Activated CD8-positive, alpha-beta T cell treated with anti-CD3 and anti-CD28 coated beads for 36 hours (primary cell): ENCODE measurements at regions not wholly inside any gene's neighbourhood (a gene's known extent, or its start where the extent isn't known, plus 50 kb on each side); places are given as distances from the start of the nearest gene placed in this dataset.

Experiments used
- ATAC-seq: fragments of 200-7000 bp; cut with Tn5 transposase; one replicate; pipeline ENCODE4 v1.10.0; 2021; ENCODE audit warnings: mild to moderate bottlenecking, moderate library complexity
- CTCF ChIA-PET: fragments of 350-600 bp; sonication (Branson Sonifier 250); formaldehyde crosslinking; loops from one replicate; lab custom pipeline; 2021; ENCODE audit warnings: antibody characterized with exemption; lab: Charles Lee
- POLR2A ChIA-PET: fragments of 350-600 bp; sonication (Branson Sonifier 250); formaldehyde crosslinking; loops from one replicate; lab custom pipeline; 2021; ENCODE audit warnings: antibody characterized with exemption; lab: Charles Lee
- DNase-seq: peaks from one replicate; pipeline ENCODE4 v3.0.0-alpha.2; 2020
- H3K27ac Mint-ChIP-seq: one replicate; pipeline ENCODE4 v1.8.0; 2021; ENCODE audit warnings: mild to moderate bottlenecking, mixed read lengths
- H3K27me3 Mint-ChIP-seq: one replicate; pipeline ENCODE4 v1.8.0; 2021; ENCODE audit warnings: mixed read lengths
- H3K36me3 Mint-ChIP-seq: one replicate; pipeline ENCODE4 v1.8.0; 2021; ENCODE audit warnings: low read depth, mixed read lengths
- H3K4me1 Mint-ChIP-seq: one replicate; pipeline ENCODE4 v1.8.0; 2021; ENCODE audit warnings: low read depth, mixed read lengths
- H3K4me3 Mint-ChIP-seq: one replicate; pipeline ENCODE4 v1.8.0; 2021; ENCODE audit warnings: mild to moderate bottlenecking, moderate library complexity, mixed read lengths
- H3K9me3 Mint-ChIP-seq: one replicate; pipeline ENCODE4 v1.8.0; 2021; ENCODE audit warnings: mixed read lengths
- CTCF ChIP-seq: fragments of 200-600 bp; IDR thresholded peaks from one replicate; pipeline ENCODE4 v1.8.0; 2022; ENCODE audit warnings: antibody characterized with exemption, mild to moderate bottlenecking
- intact Hi-C: fragments of 100-400 bp; cut with micrococcal nuclease; formaldehyde crosslinking; loops from one replicate; pipeline ENCODE4 v1.10.0; 2022

GRCh38 chr4:10198365-10198764, 81.8 kb upstream of the WDR1 start:
- POLR2A ChIA-PET: interaction anchor here (0.7 kb wide), 1 partner anchor 259 kb away, joined by 3 read pairs; the partner anchor contains the start of gene ZNF518B
- intact Hi-C loops: no loop called here
- no peaks in the 10 kb centered on the region for H3K4me1 Mint-ChIP-seq
- no peak overlapping the region for H3K4me3 Mint-ChIP-seq
- CTCF ChIA-PET: interaction anchor here (0.8 kb wide), 1 partner anchor 11 kb away, joined by 4 read pairs; no protein-coding TSS in a partner anchor
- ATAC-seq (no peak), DNase-seq (no peak)
- no peaks in the 10 kb centered on the region for H3K27me3 Mint-ChIP-seq
- H3K9me3 Mint-ChIP-seq: no peaks in the 10 kb centered on the region
- H3K36me3 Mint-ChIP-seq: no peaks in the 10 kb centered on the region
- no peak overlapping the region for H3K27ac Mint-ChIP-seq
- TF ChIP-seq CTCF: no peak

DNA sequence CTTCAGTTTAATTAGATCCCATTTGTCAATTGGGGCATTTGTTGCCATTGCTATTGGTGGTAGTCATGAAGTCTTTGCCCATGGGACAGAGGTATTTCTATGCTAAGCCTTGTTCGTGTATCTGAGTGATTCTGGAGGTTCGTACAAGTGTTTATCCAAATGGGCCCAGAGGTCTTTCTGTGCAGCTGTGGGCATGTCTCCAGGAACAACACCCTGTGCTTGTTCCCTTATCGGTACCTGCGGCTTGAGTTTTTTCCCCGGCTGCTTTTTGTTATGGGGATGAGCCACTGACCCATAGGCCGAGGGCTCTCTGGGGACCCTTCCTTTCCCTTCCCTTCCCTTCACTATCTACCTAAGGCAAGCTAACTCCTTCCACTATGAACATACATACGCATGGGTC, 81.4 kb upstream of the WDR1 start:
- H3K9me3 Mint-ChIP-seq: no peaks in the 10 kb centered on the region
- no peaks in the 10 kb centered on the region for H3K27me3 Mint-ChIP-seq
- CTCF ChIA-PET: no interaction called here
- ATAC-seq: no peak
- no peak for DNase-seq
- no peaks in the 10 kb centered on the region for H3K36me3 Mint-ChIP-seq
- H3K27ac Mint-ChIP-seq: no peak overlapping the region
- no peak overlapping the region for H3K4me3 Mint-ChIP-seq
- POLR2A ChIA-PET: no interaction called here
- intact Hi-C loops: no loop called here
- no peaks in the 10 kb centered on the region for H3K4me1 Mint-ChIP-seq
- no peak for TF ChIP-seq CTCF

DNA sequence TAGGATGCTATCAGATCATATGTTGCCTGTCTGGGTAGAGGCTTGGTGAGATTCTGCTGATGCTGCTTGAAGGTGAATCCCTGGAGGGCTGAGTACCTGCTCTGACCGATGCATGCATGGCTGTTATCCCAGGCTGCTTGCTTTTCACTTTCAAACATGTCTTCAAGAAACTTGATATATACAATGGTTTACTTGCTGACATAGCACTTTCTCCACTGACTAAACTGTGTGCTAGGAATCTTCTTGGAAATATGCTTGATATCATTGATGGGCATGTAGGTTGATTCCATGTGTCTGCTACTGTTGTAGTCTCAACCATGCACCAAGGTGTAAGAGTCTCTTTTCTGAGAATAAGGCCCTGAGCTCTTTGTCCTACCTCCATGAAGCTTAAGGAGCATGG, 79.6 kb upstream of the WDR1 start:
- CTCF ChIA-PET: no interaction called here
- POLR2A ChIA-PET: no interaction called here
- H3K36me3 Mint-ChIP-seq: no peaks in the 10 kb centered on the region
- no peak for TF ChIP-seq CTCF
- no peaks in the 10 kb centered on the region for H3K4me1 Mint-ChIP-seq
- no peak for ATAC-seq
- intact Hi-C loops: no loop called here
- no peaks in the 10 kb centered on the region for H3K9me3 Mint-ChIP-seq
- no peak for DNase-seq
- no peaks in the 10 kb centered on the region for H3K27me3 Mint-ChIP-seq
- H3K4me3 Mint-ChIP-seq: no peak overlapping the region
- H3K27ac Mint-ChIP-seq: no peak overlapping the region

DNA sequence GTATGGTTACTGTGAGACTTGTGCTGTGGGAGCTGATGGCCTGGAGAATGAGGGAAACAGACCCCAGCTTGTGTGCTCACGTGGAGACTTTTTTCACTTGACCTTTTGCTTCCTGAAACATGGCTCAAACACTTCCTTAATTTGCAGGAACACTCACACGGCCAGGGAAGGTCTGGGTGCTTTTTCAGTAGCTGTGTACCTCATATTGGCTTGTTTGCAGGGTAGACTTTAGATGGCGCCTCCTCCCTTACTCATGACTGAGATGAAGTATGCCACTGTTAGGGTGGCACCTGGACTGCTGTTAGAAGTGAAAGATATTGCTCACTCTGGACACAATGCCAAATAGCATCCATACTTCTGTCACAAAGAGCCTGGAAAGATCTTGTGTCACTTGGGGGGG, 75.7 kb upstream of the WDR1 start:
- no peak for TF ChIP-seq CTCF
- ATAC-seq (no peak), DNase-seq (no peak)
- Mint-ChIP-seq H3K27ac (no peak overlapping the region), H3K27me3 (no peaks in the 10 kb centered on the region), H3K9me3 (no peaks in the 10 kb centered on the region), H3K4me1 (no peaks in the 10 kb centered on the region), H3K36me3 (no peaks in the 10 kb centered on the region), H3K4me3 (no peak overlapping the region)
- CTCF ChIA-PET: interaction anchor here (1.2 to 1.6 kb wide), 5 partner anchors 27 to 357 kb away, joined by 3 to 5 read pairs (median 5); no protein-coding TSS in a partner anchor
- POLR2A ChIA-PET: interaction anchor here (1.0 to 1.4 kb wide), 2 partner anchors 10 to 13 kb away, joined by 3 to 5 read pairs; no protein-coding TSS in a partner anchor
- intact Hi-C loops: no loop called here

DNA sequence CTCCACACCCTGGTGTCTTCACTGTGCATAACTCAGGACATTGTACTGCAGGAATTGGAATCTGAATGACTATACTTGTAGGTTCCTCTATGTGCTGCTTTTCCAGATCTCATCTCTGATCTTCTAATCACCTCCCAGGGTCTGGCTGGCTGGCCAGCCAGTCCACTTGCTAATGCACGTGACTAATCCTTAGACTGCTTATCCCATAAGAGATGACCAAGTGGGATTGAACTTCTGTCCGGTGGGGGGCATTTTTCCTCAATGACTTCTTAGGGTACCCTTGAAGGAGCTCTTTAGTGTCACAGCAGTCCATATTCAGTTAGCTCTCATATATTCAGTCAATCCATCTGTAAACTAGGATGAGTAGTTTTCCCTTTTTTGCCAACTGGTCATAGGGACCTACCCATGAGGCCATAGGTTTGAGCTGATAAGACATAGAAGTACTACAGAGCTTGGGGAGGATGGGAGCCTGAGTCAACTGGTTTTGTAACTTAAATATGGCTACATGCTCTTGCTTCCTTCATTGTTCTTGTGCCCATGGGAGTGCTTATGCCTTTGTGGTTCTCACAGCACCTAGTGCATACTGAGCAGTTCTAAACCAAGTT, 71.9 kb upstream of the WDR1 start:
- no peak for DNase-seq
- no peaks in the 10 kb centered on the region for H3K27me3 Mint-ChIP-seq
- H3K9me3 Mint-ChIP-seq: no peaks in the 10 kb centered on the region
- H3K4me3 Mint-ChIP-seq: no peak overlapping the region
- ATAC-seq: no peak
- H3K27ac Mint-ChIP-seq: no peak overlapping the region
- H3K4me1 Mint-ChIP-seq: peaks cover 6% of the 10 kb centered on the region
- no peaks in the 10 kb centered on the region for H3K36me3 Mint-ChIP-seq
- CTCF ChIA-PET: interaction anchor here (0.9 to 1.4 kb wide), 3 partner anchors 19 to 349 kb away, joined by 3 to 5 read pairs (median 3); no protein-coding TSS in a partner anchor
- TF ChIP-seq CTCF: no peak
- POLR2A ChIA-PET: interaction anchor here (1.0 kb wide), 1 partner anchor 159 kb away, joined by 4 read pairs; no protein-coding TSS in a partner anchor
- intact Hi-C loops: no loop called here
